Fibroblast of skin of abdomen (primary cell): ENCODE measurements at regions not wholly inside any gene's neighbourhood (a gene's known extent, or its start where the extent isn't known, plus 50 kb on each side); places are given as distances from the start of the nearest gene placed in this dataset.
A peak's percentile ranks its signal among the peaks of the same experiment; 100 is the strongest.

Source experiments
- DNase-seq: peaks from one replicate; pipeline ENCODE4 v3.0.0-alpha.2; 2013

DNA sequence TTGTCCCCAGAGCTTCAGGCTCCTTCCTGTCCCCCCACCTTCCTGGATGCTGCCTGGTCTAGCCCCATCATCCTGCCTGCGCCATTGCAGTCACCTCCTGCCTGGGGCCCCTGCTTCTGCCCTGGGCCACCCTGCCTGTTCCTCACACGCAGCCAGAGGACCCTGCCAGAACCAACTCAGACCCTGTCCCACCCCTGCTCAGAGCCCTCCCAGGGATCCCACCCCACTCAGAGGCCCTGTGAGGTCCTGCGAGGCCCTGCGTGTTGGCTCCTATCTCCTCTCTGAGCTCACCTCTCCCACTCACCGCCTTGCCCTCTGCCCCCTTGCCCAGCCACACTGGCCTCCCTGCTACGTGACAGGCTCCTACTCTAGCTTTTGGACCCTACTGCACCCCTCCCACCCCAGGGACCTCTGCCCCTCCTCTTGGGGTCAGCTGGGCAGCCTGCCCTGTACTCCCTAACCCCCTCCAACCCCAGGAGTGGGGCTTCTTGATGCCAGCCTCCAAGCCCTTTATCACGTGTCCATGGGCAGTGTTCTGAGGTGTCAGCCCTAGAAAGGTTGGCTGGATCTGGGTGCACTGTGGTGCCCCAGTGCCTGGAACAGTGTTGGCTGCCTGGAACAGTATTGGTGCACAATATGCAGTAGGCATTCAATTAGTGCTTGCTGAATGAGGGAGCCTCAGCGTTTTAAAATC lies 68.3 kb downstream of the CEBPB start:
- no peak for DNase-seq

DNA sequence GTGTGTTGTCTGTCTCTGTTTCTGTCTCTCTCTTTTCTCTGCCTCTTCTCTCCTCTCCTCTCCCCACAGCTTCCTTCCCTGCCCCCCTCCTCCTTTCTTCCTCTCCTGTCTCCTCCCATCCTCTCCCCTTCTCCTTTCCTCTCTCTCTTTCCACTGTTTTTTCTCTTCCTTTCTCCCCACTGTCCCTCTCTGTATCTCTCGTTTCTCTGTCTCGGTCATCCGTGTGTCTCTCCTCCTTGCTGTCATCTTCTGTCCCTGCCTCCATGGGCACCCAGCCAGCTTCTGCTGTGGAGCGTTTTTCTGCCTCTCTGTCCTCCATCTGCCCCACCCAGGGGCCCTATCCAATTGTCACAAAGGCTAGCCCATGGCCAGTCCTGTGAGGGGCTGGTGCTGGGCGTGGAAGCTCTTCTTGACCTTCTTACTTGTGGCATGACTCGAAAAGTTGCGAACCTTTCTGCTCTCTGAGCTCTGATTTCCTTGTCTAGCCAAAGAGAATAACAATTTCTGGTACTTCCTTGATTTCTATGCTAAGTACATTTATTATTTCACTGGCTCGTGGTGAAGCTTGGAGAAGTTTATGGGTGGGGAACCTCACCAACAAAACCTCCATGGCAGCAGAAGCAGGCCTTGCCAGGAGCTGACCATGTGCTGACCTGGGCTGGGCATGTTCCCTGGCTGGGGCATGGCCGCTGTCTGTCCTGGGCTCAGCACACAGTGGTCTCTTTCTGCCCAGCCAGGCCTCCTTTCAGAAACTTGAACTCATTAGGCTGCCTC lies 69.3 kb downstream of the CEBPB start:
- no peak for DNase-seq

DNA sequence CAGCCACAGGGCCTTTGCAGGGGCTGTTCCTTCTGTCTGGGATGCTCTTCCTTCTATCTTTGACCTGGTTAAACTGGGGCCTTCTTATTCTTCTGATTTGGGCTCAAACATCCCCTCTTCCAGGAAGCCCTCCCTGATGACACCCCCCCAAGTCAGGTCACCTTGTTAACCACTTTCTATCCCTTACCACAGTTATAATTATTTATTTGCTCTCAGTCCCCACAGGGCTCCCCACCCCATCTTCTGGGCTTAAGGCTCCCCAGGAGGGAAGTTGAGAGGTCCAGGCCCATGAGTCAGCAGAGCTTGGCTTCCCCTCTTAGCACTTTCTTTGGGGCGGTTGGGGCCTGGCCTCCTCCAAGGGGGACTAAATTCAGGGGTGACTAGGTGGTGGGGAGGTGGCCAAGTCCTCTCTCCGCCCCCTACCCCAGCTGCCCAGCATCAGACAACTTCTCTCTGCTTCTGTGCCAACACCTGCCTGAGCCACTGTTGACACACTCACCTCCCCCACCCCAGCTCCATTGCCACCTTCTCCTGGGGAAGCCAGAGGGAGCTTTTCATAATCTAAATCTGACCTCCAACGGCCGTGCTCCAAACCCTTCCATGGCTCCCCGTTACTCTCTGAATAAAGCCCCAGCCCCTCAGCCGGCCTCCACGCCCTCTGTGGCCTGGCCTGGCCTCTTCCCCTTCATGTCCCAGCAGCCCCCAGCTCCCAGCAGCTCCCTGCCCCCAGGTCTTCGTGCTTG lies 70.0 kb downstream of the CEBPB start:
- no peak for DNase-seq

DNA sequence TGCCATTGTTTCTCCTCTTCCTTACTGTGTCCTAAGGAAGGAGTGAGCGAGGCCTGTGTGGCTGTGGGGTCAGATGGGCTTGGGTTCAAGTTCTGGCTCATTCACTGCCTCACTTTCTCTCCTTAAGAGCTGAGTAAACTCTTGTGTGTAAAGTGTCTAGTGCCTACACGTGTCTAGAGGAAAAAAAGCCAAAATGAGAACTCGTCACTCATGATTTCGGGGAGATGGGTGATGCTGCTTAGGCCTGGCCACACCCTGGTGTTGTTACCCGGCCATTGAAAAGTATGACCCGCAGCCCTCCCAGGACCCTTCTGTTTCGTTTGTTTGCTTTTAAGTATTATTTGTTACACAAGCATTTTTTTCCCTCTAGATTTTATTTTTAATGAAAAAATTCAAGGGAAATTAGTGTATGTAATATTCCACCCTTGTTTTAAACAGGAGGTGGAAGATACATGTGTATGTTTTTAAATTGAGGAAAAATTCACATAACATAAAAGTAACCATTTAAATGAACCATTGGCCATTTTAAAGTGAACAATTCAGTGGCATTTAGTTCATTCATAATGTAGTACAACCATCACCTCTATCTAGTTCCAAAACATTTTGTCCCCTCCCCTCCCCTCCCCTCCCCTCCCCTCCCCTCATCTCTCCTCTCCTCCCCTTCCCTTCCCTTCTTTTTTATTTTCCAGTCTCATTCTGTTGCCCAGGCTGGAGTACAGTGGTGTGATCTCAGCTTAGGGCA lies 71.0 kb downstream of the CEBPB start:
- no peak for DNase-seq

DNA sequence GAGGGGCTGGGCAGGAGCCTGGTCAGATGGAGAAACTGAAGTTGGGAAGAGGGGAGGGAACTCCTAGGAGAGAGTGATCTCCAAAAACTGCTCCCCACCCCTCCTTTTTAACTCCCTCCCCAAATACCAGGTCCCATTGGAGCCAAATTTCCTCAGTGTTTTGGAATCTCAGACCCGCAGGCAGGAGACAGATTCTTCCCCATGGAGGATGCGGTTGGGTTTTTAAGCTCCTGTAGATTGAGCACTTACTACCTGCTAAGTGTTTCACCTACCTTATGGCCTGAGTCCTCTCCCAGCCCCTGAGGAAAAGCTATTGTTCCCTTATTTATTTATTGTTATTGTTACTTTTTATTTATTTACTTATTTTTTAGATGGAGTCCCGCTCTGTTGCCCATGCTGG lies 73.2 kb downstream of the CEBPB start:
- DNase-seq, result no peak

DNA sequence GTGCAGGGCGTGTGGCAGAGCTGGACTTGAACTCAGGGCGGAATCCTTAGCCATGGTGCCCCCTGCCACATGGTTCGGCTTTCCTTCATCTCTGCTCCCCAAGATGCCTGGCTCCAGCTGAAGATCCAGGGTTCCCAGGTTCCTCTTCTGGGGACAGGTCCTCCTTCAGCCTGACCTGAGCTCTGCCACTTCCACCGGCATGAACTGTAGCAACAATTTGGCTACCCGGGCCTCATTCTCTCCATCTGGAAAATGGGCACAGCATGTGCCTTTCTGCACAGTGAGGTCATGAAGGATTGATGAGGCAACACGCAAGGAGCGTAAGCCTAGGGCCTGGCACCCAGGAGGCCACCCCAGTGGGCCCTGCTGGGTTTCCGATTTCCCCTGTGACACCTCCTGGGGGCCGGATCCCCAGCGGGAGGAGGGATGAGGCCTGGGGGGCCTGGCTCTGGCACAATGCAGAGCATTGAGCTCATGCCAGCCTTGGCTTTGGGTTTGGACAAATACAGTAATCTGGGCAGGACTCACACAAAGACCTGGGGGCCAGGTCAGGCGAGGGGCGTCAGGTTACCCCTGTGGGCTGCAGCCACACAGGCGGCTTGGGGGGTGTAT lies 74.0 kb downstream of the CEBPB start:
- DNase-seq, result no peak

DNA sequence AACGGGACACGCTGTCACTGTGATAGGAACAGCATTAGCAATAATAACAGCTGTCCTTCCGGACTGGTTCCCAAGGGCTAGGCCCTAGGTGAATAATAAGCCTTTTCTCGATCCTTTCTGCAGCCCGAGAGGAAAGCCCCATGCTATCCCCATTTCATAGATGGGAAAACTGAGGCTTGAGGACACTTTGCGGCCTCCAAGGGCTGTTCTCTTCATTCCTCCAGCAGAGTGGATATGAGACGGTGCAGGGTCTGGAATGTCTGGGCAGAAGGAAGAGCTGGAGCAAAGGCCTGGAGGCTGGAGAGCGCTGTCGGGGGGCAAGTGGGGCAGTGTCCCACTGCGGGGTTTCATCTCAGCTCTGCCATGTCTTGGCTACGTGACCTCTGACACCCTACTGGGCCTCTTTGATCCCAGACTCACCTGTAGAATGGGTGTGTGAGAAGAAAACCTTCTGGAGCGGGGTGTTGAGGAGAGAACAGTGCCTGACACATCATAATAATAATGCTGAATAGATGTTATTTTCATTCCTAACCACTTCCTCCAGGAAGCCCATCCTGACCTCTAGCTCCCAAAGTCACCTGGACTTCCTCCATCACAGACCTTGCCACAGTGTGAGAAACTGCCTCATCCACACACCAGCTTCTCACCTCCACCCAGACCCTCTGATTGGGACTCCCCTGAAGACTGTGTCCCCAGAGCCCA lies 74.8 kb downstream of the CEBPB start:
- DNase-seq, result no peak

DNA sequence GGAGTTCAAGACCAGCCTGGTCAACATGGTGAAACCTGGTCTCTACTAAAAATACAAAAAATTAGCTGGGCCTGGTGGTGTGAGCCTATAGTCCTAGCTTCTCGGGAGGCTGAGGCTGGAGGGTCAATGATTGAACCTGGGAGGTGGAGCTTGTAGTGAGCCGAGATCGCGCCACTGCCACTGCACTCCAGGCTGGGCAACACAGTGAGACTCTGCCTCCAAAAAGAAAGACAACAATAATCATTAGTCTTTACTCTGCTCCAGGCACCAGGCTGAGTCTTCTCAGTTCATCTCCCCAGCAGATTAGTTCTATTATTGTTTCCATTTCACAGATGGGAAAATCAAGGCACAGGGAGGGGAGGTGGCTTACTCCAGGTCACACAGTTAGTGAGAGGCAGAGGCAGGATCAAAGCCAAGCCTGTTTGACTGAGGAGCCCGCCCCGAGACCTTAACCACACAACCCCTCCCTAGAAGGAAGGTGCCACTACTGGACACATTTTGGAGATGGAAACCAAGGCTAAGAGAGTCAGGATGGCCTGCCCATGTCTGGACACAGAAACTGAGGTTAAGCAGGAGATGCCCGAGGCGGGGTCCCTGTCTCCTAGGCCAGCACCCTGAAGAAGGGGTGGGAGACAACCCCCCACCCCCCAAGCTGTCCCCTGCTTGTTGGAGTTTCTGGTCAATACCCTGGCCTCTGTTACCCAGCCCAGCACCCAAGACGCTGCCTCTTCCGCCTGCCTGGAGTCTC lies 75.8 kb downstream of the CEBPB start:
- DNase-seq, result no peak

DNA sequence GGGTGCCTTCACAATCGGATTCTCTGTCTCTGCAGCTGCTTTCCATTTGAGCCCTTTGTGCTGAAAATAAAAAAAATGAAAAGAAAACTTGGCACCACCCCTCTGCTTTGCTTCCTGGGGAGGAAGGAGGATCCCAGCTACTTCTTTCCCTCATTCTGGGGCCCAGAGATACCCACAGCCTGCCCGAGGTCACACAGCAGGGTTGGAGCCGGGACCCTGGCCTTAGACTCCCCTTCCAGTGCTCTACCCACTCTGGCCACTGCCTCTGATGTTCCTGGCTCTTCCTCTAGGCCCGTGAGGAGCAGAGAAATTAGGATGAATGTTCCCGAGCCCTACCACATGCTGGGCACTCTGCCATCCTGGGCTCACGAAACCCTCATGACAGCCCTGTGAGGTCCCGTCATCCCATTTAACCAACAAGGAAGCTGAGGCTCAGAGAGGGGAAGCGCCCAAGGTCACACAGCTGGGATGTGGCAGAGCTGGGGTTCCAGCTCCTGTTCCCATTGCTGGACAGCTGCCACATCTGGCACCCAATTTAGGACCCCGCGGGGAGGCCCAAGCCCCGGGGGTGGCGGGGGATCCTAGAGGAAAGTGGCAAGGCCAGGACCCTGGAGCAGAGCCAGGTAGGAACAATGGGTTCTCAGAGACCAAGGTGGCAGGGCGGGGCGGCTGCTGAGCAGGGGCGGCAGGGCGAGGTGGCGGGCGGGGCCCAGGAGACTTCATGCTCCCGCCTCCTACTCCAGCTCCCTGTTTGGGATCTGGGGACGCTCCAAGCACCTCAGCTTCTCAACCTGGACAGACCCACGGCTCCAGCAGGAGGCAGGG lies 76.6 kb downstream of the CEBPB start:
- DNase-seq, result peak; percentile 71

DNA sequence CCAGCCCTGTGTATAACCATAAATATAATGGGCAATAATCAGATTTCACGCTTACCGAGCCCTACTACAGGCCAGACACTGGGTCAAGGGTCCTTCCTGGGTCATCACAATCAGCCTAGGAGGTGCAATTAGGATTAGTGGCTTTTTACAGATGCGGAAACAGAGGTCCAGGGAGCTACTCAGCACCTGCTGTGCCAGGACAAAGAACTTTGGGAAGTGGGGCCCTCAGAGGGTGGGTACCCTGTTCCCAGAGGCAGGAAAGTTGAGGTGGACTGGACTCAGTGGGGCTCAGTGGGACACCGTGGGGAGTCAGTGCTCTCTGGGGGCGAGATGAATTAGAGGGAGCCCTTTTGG lies 77.2 kb downstream of the CEBPB start:
- no peak for DNase-seq

DNA sequence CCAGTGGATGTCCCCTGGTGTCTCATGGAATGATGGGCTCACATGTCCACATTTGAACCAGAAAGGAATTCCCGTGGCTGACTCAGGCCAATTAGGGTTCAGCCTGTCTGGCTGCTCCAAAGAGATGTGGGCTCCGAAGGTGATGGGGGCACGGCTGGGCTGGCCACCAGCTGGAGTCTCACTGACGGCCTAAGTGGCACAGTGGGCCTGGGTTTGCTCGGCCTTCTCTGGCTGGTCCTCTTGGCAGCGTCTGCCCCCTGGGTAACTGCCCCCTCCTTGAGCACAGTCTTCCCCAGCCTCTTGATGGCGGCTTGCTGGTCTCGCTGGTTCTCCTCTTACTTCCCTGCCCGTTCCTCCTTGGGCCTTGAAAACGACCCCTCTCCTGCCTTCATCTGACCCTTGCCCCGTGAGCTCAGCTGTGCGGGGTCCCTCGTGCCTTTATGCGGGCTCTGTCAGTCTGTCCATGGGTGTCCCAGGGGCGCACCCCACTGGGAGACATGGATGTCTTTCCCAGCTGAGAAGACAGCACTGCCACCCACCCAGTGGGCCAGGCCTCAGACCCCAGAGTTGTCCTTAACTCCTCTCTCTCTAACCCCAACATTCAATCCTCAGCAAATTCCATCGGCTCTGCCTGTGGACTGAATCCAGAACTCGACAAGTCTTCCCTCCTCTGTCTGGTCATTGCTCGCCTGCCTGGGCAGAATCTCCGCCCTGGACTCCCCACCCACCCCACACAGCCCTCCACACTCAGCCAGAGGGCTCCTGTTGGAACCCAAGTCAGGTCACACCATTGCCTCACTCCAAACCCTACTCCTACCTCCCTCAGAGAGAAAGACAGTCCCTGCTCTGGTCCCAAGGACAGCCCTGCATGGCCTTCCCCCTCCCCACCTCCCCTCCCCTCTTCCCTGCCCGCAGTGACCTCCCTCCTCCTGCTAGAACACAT lies 78.7 kb downstream of the CEBPB start:
- no peak for DNase-seq

DNA sequence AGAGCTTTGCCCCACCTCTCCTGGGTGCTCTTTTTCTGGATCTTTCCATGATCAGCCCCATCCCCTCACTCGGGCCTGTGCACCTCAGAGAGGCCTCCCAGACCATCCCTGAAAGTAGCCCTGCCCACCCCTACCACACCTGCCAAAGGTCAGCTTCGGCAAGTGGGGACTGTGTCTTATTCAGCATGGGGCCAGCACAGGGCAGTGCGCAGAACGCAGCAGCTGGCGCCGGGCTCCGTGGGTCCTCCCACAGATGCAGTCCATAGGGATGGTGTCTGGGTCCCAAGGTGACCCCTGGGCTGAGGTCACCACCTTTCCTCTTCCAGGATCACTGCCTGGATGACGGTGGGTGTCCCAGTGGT lies 79.4 kb downstream of the CEBPB start:
- DNase-seq, result no peak

DNA sequence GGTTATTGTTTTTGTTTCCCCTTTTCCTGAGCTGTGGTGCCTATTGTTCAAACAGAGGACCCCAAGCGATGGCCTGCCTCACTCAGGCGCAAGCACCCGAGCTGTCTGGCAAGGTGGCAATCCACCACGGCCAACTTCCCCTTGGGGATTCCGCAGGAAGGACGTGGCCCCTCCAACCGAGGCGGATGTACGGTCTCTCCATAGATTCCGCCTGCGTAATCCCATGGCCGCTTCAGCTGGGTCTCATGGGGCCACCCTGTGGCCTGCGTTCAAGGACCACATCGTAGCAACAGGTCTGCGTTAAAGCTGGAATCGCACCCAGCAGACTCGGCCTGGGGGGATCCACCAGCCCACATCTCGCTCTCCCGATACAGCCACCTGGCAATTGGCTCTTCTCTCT lies 79.9 kb downstream of the CEBPB start:
- DNase-seq, result no peak

DNA sequence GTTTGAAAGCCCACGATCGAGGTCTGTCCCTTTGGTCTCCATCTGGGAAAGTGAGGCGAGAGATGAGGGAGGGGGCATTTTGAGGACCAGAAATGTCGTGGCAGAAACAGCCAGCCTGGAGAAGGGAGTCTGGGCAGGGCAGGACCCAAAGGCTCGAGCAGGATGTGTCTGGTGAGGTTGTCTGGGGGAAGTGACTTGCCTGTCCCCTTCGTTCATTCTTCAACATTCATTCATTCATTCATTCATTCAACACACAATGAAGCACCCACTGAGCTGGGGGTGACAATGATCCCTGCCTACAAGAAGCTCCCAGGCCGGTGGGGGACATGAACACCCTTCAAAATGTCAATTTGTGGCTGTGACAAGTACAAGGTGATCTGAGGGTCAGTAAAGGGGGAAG lies 80.5 kb downstream of the CEBPB start:
- DNase-seq, result no peak

DNA sequence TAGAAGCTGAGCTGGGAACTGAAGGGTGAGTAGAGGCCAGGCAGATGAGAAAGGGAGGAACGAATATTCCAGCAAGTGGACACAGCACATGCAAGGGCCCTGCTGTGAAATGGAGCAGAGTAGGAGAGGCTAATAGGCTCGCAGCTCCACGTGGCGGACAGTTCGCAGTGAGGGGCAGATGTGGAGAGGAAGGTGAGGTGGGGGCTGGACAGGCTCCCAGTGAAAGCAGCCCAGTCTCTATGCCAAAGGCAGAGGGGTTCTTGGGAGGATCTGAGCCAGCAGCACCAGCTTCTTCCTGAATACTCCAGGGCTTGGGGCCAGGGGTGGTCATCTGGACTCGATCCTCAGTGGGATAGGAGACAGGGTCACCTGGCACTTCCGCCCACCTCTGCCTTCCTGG lies 81.0 kb downstream of the CEBPB start:
- no peak for DNase-seq

DNA sequence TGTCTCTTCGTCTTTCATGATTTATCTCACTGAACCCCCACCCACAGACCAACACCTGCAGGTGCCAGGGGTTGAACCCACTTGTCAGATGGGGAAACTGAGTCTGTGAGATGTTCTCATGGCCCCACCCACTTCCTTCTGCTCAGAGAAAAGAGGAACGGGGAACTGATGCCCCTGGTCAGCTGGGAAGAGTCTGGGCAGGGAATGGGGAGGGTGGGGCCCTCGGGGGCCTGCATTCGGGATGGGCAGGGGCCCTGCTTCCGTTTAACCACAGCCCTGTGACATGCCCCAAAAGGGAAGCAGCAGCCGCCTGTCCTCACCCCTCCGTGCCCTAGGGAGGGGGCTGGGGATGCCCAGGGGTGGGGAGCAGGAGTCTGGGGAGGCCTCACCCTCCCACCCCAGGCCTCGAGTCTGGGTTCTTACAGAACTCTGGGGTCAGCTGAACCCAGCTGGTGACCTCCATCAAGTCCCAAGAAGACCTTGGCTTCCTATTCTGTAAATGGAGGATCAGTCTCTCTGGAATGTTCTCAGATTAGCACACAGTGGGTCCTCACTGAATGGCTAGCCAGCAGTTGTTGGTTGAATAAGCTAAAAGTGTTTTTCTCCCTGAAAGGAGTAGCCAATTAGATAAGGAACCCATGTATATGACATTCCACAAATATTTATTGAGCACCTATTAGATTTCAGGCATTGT lies 81.5 kb downstream of the CEBPB start:
- no peak for DNase-seq

DNA sequence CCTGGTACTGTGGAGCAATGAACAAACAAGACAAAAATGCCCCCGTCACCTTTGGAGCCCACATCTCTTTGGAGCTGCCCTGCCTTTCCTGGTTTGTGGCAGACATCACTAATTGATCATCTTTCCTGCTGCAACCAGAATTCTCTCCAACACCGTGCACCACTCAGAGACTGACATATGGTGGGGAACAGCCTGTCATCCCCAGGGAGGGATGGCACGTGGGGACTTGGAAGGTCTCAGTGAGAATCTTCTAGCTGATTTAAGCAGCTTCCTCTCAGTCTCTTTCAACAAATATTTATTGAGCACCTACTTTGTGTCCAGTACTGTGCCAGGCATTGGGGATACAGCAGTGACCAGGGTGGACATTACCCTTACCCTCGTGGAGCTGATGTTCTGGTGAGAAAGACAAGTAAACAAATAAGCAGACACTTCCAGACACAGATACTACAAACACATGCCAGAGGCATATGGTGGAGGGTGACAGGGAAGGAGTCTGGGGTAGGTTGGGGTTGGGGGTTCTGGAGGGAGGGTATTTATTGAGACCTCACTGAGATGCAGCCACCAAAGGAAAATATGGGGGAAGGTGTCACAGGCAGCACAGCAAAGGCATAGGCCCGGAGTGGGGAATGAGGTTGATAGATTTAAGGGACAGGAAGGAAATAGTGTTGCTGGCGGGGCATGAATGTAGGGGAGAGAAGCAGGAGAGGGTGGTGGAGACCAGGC lies 82.3 kb downstream of the CEBPB start:
- no peak for DNase-seq
